ENCODE measurements at regions not wholly inside any gene's neighbourhood (a gene's known extent, or its start where the extent isn't known, plus 50 kb on each side); places are given as distances from the start of the nearest gene placed in this dataset.

DNA sequence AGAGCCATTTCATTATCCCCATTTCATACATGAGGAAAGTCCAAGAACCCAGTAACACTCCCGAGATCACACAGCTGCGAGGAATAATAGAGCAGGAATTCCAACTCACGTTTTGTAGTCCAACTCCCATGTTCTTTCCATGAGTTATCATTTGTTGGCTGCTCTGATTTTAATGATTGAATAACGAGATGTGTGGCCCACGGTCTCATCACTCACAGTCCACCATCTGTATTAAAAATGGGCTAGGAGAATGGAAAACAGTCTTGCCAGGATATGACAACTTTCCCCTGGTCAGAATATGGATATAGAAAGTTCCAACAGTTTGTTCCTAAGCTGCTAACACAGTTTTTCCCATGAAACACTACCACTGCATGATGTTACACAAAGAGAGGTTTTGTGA, 147.5 kb downstream of the METTL4 start:
- TF ChIP-seq EZH2 (IDR thresholded peaks at IDR 0.05), result no peak
- TF ChIP-seq POLR2AphosphoS5 (IDR thresholded peaks at IDR 0.05; ENCODE audit: borderline replicate concordance, low read depth, low read length), result no peak
- no peak for TF ChIP-seq FOXP2 (optimal IDR thresholded peaks at IDR 0.05; ENCODE audit: control extremely low read depth, extremely low read length, insufficient read depth)
